AG10803 (cell line): ENCODE measurements at regions not wholly inside any gene's neighbourhood (a gene's known extent, or its start where the extent isn't known, plus 50 kb on each side); places are given as distances from the start of the nearest gene placed in this dataset.

Experiments used
- DNase-seq: peaks from one replicate; pipeline ENCODE4 v3.0.0; 2010; ENCODE audit warnings: low read depth
- H3K4me3 ChIP-seq: 2 replicates; pipeline ENCODE4 v1.5.1; 2011; ENCODE audit warnings: mild to moderate bottlenecking, low read length, control low read depth
- TF ChIP-seq, protein P1 (sequence below): conservative IDR thresholded peaks from 2 replicates; pipeline ENCODE4 v1.5.1; 2011; ENCODE audit warnings: mild to moderate bottlenecking, low read length, control low read depth, inconsistent platforms

DNA sequence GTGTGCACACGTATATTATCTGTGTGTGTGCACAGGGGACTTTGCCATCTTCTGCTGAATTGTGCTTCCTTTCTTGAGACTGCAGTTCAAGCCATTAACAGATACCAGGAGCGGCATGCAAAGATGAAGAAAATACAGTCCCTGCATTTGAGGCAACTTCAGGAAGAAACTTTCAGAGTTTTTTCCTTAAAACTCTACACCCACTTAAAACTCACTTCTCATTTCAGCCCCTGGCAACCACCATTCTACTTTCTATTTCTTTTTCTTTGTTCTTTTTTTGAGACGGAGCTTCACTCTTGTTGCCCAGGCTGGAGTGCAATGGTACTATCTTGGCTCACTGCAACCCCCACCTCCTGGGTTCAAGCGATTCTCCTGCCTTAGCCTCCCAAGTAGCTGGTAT is 448.9 kb upstream of the ZMIZ1 start:
- TF ChIP-seq, protein P1, sequence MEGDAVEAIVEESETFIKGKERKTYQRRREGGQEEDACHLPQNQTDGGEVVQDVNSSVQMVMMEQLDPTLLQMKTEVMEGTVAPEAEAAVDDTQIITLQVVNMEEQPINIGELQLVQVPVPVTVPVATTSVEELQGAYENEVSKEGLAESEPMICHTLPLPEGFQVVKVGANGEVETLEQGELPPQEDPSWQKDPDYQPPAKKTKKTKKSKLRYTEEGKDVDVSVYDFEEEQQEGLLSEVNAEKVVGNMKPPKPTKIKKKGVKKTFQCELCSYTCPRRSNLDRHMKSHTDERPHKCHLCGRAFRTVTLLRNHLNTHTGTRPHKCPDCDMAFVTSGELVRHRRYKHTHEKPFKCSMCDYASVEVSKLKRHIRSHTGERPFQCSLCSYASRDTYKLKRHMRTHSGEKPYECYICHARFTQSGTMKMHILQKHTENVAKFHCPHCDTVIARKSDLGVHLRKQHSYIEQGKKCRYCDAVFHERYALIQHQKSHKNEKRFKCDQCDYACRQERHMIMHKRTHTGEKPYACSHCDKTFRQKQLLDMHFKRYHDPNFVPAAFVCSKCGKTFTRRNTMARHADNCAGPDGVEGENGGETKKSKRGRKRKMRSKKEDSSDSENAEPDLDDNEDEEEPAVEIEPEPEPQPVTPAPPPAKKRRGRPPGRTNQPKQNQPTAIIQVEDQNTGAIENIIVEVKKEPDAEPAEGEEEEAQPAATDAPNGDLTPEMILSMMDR: no peak

DNA sequence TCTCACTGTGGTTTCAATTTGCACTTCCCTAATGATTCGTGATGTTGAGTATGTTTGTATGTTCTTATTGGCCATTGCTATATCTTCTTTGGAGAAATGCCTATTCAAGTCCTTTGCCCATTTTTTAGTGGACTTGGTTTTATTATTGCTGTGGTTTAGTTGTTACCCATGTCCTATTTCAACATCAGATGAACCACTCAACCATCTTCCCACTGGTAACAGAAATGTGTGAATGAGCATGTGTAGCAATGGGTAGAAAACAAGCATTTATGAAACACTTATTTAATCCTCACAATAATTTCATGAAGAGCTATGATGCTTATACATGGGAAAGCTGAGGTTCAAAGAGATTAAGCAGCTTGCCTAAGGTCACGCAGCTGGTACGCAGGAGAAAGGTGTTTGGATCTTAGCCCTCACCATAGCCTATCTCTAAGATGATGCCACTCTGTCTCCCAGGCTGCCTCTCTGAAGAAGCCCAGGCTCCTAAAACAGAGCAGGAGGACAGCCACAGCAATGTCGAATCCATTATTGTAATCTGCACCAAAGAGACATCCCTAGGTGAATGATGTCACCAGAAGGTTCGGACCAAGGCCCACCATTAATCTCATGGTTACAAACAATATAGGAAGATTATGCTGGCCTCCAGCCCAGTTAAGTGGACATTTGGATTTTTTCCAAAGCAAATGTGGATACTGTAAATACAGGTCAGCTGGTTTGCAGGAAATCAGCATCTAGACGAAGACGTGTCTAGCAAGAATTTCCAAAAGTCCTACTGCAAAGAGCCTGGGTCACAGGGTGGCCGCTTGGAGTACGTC is 447.6 kb upstream of the ZMIZ1 start:
- no peak overlapping the region for H3K4me3 ChIP-seq
- TF ChIP-seq, protein P1: no peak
- peak; percentile 40 for DNase-seq

More for the DNA sequence above, 448.9 kb upstream of the ZMIZ1 start:
- H3K4me3 ChIP-seq: no peak overlapping the region
- DNase-seq: no peak

DNA sequence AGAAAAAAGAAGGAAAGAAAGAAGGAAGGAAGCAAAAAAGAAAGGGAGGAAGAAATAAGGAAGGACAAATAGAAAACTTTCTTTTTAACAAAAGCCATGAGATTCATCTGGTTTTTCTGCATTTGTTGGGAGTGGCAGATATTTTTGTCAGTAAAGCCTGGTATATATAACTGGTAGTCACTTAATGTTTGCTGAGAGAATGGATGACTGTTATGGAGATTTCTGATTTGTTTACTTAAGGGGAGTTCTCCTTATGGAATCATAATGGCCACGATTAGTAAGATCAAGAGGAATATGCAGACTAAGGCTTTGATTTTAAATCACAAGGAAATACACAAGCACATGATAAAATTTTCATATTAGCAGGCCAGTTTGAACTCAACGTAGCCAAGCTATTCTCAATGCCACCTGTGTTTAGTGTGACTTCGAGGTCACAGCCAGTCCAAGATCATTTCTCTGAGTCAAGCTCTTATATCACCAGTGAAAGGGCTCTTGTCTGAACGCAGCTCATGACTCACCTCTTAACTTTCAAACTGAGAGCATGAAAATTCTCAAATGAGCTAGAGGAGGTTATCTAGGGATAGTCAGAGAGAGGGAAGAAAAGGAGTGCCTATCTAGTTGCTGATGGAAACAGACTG is 445.1 kb upstream of the ZMIZ1 start:
- peak; percentile 72 for DNase-seq
- H3K4me3 ChIP-seq: no peak overlapping the region
- TF ChIP-seq, protein P1: no peak

DNA sequence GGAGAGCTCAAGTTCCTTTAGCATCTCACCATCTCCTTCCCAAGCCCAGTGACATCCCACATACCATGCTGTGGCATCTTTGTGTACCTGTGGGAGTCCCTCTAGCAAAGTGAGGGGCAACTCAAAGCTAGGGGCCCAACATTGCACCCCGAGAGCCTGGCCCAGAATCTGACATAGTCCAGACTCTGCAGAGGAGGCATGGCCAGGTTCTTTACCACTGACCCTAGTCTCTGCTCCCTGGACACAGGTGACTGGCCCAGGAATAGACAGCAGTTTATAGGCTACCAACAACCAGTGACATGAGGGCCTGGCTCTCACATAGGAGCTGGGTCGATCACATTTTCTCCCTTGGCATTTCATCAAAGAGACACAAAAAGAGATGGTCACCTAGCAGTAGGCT is 444.0 kb upstream of the ZMIZ1 start:
- TF ChIP-seq, protein P1: no peak
- H3K4me3 ChIP-seq: no peak overlapping the region
- DNase-seq: no peak

DNA sequence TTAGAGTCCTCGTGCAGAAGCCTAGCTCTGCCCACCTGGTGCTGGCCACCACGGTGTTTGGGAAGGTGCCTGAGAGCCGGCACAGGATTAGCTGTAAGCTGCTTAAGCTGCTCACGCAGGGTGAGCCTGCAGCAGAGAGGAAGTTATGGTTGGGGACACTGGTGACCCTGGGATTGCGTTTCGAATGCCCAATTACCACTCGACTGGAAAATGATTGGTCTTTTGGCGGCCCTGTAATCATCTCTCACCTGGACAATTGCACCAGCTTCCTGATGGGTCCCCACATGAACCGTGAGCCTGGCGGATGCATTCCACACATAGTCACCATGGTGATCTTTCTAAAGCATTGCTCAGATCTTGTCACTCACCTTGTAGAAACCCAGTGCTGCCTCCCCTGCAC is 442.3 kb upstream of the ZMIZ1 start:
- H3K4me3 ChIP-seq: no peak overlapping the region
- no peak for DNase-seq
- TF ChIP-seq, protein P1: no peak

DNA sequence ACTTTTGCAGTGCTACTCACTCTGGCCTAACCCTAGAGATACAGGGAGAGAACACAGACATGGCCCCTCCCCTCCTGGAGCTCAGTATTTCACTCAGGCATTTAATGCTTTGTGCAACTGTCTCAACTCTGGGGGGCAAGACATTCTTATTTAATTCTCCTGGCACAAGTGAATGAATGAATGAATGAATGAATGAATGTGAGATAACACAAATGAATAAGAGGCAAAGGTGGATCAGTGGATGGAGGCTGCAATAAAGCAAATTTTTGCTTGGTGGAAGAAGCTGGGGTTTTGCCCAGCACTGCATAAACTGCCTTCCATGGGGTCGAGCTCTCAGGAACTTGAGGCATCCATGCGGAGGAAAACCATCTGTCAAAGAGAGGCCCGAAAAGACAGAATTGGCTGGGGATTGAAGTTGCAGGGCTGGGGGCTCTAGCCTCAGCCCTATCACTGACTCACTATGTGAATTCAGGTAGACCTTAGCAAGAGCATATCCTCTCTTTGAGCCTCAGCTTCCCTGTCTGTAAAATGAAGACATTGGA is 441.4 kb upstream of the ZMIZ1 start:
- DNase-seq: no peak
- TF ChIP-seq, protein P1: no peak
- no peak overlapping the region for H3K4me3 ChIP-seq
